ENCODE measurements at regions not wholly inside any gene's neighbourhood (a gene's known extent, or its start where the extent isn't known, plus 50 kb on each side); places are given as distances from the start of the nearest gene placed in this dataset.

GRCh38 chr3:187955587-187955952 is 198.4 kb upstream of the LPP start:
- POLR2A ChIA-PET, result interaction anchor here (0.6 to 6.1 kb wide), 17 partner anchors 11 to 215 kb away, joined by 3 to 211 read pairs (median 4); partner anchors contain the start of gene BCL6
- Histone ChIP-seq H3K4me1 (ENCODE audit: insufficient read depth, low read length, poor library complexity, severe bottlenecking) (peaks cover 100% of the 10 kb centered on the region), H3K79me2 (ENCODE audit: insufficient read depth, low read depth, low read length) (peaks cover 19% of the 10 kb centered on the region; the same call in 1 of the 2 replicates), H4K20me1 (ENCODE audit: insufficient read depth, low read length) (no peaks in the 10 kb centered on the region), H3K36me3 (ENCODE audit: insufficient read depth, low read length) (peaks cover 20% of the 10 kb centered on the region; the same call in 1 of the 2 replicates), H3K4me3 (ENCODE audit: low read depth, low read length, poor library complexity, severe bottlenecking) (no peak overlapping the region), H3K9me3 (ENCODE audit: low read length) (no peaks in the 10 kb centered on the region), H2AFZ (ENCODE audit: low read length) (no peak overlapping the region), H3K9me2 (ENCODE audit: insufficient read depth, low read length) (no peaks in the 10 kb centered on the region), H3K27ac (ENCODE audit: low read depth, low read length, poor library complexity, severe bottlenecking) (peak overlapping the region; percentile 99), H3K4me2 (ENCODE audit: low read length) (peak overlapping the region; percentile 2; the same call in 1 of the 2 replicates)
- intact Hi-C loops (cut with micrococcal nuclease; ENCODE audit: unreplicated experiment), result no loop called here
- BruUV-seq (replicated peaks), result no TSS peak
- no peak for DNase-seq (ENCODE audit: low spot score)
- CTCF ChIA-PET (ENCODE audit: unreplicated experiment), result interaction anchor here (0.6 to 1.8 kb wide), 5 partner anchors 10 to 936 kb away, joined by 3 to 5 read pairs (median 3); no protein-coding TSS in a partner anchor
- TF ChIP-seq EZH2phosphoT487 (IDR thresholded peaks at IDR 0.05; ENCODE audit: borderline replicate concordance, low read depth, low read length) (no peak), CTCF (conservative IDR thresholded peaks at IDR 0.05; ENCODE audit: low read length) (no peak)

GRCh38 chr3:187957165-187957581 is 196.8 kb upstream of the LPP start:
- no peak for DNase-seq (ENCODE audit: low spot score)
- intact Hi-C loops (cut with micrococcal nuclease; ENCODE audit: unreplicated experiment), result no loop called here
- Histone ChIP-seq H3K4me2 (ENCODE audit: low read length) (peak overlapping the region; percentile 55), H2AFZ (ENCODE audit: low read length) (no peak overlapping the region), H4K20me1 (ENCODE audit: insufficient read depth, low read length) (no peaks in the 10 kb centered on the region), H3K9me2 (ENCODE audit: insufficient read depth, low read length) (no peaks in the 10 kb centered on the region), H3K9me3 (ENCODE audit: low read length) (no peaks in the 10 kb centered on the region), H3K36me3 (ENCODE audit: insufficient read depth, low read length) (peaks cover 20% of the 10 kb centered on the region; the same call in 1 of the 2 replicates), H3K27ac (ENCODE audit: low read depth, low read length, poor library complexity, severe bottlenecking) (peak overlapping the region; percentile 99), H3K79me2 (ENCODE audit: insufficient read depth, low read depth, low read length) (peaks cover 24% of the 10 kb centered on the region; the same call in 1 of the 2 replicates), H3K4me3 (ENCODE audit: low read depth, low read length, poor library complexity, severe bottlenecking) (no peak overlapping the region), H3K4me1 (ENCODE audit: insufficient read depth, low read length, poor library complexity, severe bottlenecking) (peaks cover 100% of the 10 kb centered on the region)
- no TSS peak for BruUV-seq (replicated peaks)
- ChIA-PET POLR2A (interaction anchor here (0.5 to 6.1 kb wide), 9 partner anchors 9 to 215 kb away, joined by 3 to 211 read pairs (median 10); partner anchors contain the start of gene BCL6), CTCF (ENCODE audit: unreplicated experiment) (no interaction called here)
- TF ChIP-seq CTCF (conservative IDR thresholded peaks at IDR 0.05; ENCODE audit: low read length), result no peak
- no peak for TF ChIP-seq EZH2phosphoT487 (IDR thresholded peaks at IDR 0.05; ENCODE audit: borderline replicate concordance, low read depth, low read length)

GRCh38 chr3:187957582-187957981 is 196.4 kb upstream of the LPP start:
- H4K20me1 ChIP-seq (ENCODE audit: insufficient read depth, low read length), result no peaks in the 10 kb centered on the region
- CTCF ChIA-PET (ENCODE audit: unreplicated experiment), result no interaction called here
- no peaks in the 10 kb centered on the region for H3K9me3 ChIP-seq (ENCODE audit: low read length)
- POLR2A ChIA-PET, result interaction anchor here (0.5 to 6.1 kb wide), 8 partner anchors 15 to 215 kb away, joined by 3 to 211 read pairs (median 8); partner anchors contain the start of gene BCL6
- no peak for TF ChIP-seq CTCF (conservative IDR thresholded peaks at IDR 0.05; ENCODE audit: low read length)
- no peak for TF ChIP-seq EZH2phosphoT487 (IDR thresholded peaks at IDR 0.05; ENCODE audit: borderline replicate concordance, low read depth, low read length)
- intact Hi-C loops (cut with micrococcal nuclease; ENCODE audit: unreplicated experiment), result no loop called here
- H3K36me3 ChIP-seq (ENCODE audit: insufficient read depth, low read length), result peaks cover 20% of the 10 kb centered on the region; the same call in 1 of the 2 replicates
- no peak for DNase-seq (ENCODE audit: low spot score)
- H2AFZ ChIP-seq (ENCODE audit: low read length), result no peak overlapping the region
- H3K4me1 ChIP-seq (ENCODE audit: insufficient read depth, low read length, poor library complexity, severe bottlenecking), result peaks cover 100% of the 10 kb centered on the region
- peak overlapping the region; percentile 99 for H3K27ac ChIP-seq (ENCODE audit: low read depth, low read length, poor library complexity, severe bottlenecking)
- H3K79me2 ChIP-seq (ENCODE audit: insufficient read depth, low read depth, low read length), result peaks cover 24% of the 10 kb centered on the region; the same call in 1 of the 2 replicates
- H3K4me2 ChIP-seq (ENCODE audit: low read length), result peak overlapping the region; percentile 55
- BruUV-seq (replicated peaks), result no TSS peak
- H3K4me3 ChIP-seq (ENCODE audit: low read depth, low read length, poor library complexity, severe bottlenecking), result no peak overlapping the region
- no peaks in the 10 kb centered on the region for H3K9me2 ChIP-seq (ENCODE audit: insufficient read depth, low read length)
